Erythroblast (primary cell): ENCODE measurements at regions not wholly inside any gene's neighbourhood (a gene's known extent, or its start where the extent isn't known, plus 50 kb on each side); places are given as distances from the start of the nearest gene placed in this dataset.
"Not testable (repeated sequence)": the region's sequence is repeated elsewhere in the genome, so short reads cannot be mapped to it uniquely, and the experiment has no call there.

Experiments used
- DNase-seq, 2 experiments: peaks; one replicate each; lab custom pipeline; 2025; lab: John Stamatoyannopoulos, UW
- GATA1 ChIP-seq: IDR thresholded peaks from 2 replicates; pipeline ENCODE4 v1.6.1; 2011; ENCODE audit warnings: low read depth, mild to moderate bottlenecking, control low read depth, low read length, moderate library complexity
- POLR2A ChIP-seq: IDR thresholded peaks from 2 replicates; pipeline ENCODE4 v1.6.1; 2011; ENCODE audit warnings: mild to moderate bottlenecking, low read length

DNA sequence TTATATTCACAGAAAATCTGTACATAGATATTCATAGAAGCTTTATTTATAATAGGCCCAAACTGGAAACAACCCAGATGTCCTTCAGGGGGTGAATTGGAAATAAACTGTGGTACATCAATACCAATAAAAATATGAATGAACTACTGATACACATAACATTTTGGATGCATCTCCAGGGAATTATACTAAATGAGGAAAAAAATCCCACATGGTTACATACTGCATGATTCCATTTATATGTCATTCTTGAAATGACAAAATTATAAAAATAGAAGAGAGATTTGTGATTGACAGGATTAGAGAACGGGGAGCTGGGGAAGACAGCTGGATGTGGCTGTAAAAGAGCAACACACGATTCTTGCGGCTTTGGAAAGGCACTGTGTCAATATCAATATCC, 435.0 kb downstream of the TMEM182 start:
- DNase-seq: no peak
- TF ChIP-seq GATA1 (no peak), POLR2A (no peak)

- DNase-seq: not testable (repeated sequence)
These were observed 438.9 kb downstream of the TMEM182 start for GRCh38 chr2:103200774-103201173.

GRCh38 chr2:103208916-103209315, 447.1 kb downstream of the TMEM182 start:
- DNase-seq: no peak
- TF ChIP-seq POLR2A (no peak), GATA1 (no peak)

GRCh38 chr2:103213028-103213542, 451.3 kb downstream of the TMEM182 start:
- DNase-seq: no peak
- TF ChIP-seq POLR2A (no peak), GATA1 (no peak)

GRCh38 chr2:103218516-103218915, 456.7 kb downstream of the TMEM182 start:
- TF ChIP-seq GATA1 (no peak), POLR2A (no peak)
- DNase-seq: no peak

DNA sequence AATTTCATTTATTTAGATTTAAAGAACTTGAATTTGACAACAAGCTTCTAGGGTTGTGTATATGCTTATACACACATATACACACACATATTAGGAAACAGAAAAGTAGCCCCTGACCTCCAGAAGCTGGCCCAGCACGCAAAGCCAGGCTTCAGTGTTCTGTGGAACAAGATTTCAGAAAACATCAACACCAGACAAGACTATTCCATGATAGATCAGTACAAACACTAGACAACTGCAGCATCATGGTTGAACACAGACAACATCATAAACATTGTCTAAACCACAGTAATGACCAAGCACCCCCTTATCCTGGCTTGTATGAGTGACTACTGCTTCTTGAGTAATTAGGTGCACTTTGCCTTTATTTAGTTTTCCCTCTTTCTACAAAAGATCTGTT, 457.6 kb downstream of the TMEM182 start:
- no peak for TF ChIP-seq POLR2A
- no peak for TF ChIP-seq GATA1
- no peak for DNase-seq

DNA sequence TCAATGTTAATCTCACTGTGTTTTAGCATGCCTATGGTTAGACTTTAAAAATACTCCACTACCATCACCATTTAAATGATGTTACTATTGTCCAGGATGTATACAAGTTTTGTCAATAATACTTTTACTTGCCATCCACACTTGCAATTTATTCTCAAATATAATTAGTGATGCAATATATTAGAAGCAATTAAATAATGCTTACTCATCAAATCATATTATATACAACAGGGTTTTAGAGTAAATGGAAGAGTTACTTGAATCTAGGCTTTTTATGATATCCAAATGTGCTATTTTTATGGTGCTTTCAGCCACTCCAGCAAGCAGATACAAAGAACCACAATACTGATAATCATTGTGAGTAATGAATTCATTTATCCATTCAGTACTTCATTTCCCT, 461.1 kb downstream of the TMEM182 start:
- TF ChIP-seq GATA1 (no peak), POLR2A (no peak)

GRCh38 chr2:103230796-103231195, 469.0 kb downstream of the TMEM182 start:
- TF ChIP-seq POLR2A (no peak), GATA1 (no peak)
- no peak for DNase-seq

More for the DNA sequence above, 461.1 kb downstream of the TMEM182 start:
- DNase-seq: no peak

DNA sequence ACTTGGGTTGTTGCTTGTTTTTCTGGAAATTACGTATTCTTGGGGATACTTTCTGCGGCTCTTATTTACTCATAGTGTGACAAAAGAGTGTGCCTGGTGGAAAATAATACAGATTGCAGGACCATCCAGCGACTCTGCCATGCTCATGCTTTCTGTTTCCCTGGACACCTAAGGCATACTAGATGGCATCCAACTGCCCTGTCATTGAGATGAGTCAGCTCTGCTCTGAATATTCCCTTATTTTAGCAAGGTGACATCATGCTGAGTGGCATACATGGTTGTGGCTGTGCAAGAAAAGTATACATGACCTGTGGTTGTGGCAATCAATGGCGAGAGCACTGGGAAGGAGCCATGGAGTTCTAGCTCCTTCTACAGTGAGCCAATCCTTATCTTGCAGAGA, 471.0 kb downstream of the TMEM182 start:
- no peak for TF ChIP-seq POLR2A
- no peak for TF ChIP-seq GATA1
- DNase-seq: no peak

GRCh38 chr2:103233691-103234090, 471.9 kb downstream of the TMEM182 start:
- TF ChIP-seq POLR2A (no peak), GATA1 (no peak)
- no peak for DNase-seq

- DNase-seq: no peak
- TF ChIP-seq GATA1 (no peak), POLR2A (no peak)
These were observed 473.5 kb downstream of the TMEM182 start for GRCh38 chr2:103235283-103235682.

- DNase-seq: no peak
- no peak for TF ChIP-seq GATA1
- TF ChIP-seq POLR2A: no peak
These were observed 487.6 kb downstream of the TMEM182 start for GRCh38 chr2:103249462-103249861.

DNA sequence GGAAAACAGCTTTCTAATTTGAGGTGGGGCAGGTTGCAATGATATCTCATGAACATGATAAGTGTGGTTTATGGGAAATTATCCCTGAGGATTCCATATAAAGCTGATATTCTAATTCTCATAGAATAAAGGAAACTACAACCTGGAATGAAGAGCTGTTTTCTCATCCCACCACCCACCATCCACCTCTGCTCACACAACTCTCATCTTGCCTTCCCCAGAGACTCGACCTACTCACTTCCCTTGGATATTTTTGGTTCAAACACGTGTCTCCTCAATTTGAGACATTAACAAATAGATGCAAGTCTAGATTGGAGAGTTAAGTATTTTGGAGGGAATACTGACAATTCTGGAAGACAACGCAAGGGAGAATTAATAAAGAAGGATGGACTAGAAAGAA, 490.9 kb downstream of the TMEM182 start:
- DNase-seq: no peak
- TF ChIP-seq POLR2A (no peak), GATA1 (no peak)

DNA sequence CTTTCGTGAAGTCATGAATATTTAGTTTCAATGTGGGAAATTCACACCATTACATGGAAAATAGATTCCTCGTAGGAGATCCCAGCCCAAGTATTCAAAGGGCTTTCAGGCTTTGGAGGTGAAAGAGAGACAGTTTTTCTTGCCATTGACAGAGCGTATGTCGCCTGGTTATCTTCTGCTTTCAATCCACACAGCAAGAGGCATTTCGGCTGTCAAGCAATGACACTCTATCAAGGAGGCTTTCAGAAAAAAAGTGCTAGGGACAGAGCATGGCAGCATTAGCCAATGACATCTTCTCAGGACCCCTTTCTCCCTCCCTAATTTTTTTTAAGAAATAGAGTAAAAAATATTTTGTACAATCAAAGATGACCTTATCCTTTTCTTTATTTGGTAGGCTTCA, 492.8 kb downstream of the TMEM182 start:
- no peak for DNase-seq
- TF ChIP-seq GATA1 (no peak), POLR2A (no peak)

DNA sequence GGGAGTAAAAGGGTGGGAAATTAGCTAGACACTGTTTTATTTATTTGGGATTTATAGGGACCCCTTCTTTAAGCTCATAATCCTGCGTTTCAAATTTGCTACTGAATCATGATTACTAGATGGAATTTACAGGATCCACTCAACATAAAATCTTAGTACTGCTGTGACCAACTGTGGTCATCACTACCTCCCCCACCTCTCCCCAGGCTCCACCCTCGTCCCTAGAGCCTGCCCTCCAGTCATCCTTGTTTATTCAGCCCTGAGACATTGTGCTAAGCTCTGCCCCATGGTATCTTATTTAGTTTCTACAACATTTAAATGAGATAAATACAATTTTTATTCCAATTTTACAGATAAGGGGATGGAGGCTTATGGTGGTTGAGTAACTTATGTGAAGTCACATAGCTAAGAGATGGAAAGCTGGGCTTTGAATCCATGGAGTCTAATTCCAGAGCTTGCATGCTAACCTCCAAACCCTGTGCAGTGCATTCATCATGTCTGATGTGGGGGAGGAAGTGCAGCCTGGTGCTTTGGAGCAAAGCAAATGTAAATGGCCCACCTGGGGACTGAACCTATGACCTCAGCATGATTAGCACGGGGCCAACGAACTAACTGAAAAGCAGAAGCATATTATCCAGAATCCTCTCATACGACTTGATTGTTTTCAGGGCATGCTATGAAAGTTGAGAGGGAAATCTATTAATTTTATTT, 502.4 kb downstream of the TMEM182 start:
- DNase-seq: no peak

More for the DNA sequence above, 502.4 kb downstream of the TMEM182 start:
- TF ChIP-seq POLR2A: no peak
- no peak for TF ChIP-seq GATA1
